Right hindlimb (tissue), 1 donor: ENCODE measurements at regions not wholly inside any gene's neighbourhood (a gene's known extent, or its start where the extent isn't known, plus 50 kb on each side); places are given as distances from the start of the nearest gene placed in this dataset.
"Not testable (repeated sequence)": the region's sequence is repeated elsewhere in the genome, so short reads cannot be mapped to it uniquely, and the experiment has no call there.

Source experiments
- DNase-seq: peaks from one replicate; pipeline ENCODE4 v3.0.0-alpha.2; 2018

DNA sequence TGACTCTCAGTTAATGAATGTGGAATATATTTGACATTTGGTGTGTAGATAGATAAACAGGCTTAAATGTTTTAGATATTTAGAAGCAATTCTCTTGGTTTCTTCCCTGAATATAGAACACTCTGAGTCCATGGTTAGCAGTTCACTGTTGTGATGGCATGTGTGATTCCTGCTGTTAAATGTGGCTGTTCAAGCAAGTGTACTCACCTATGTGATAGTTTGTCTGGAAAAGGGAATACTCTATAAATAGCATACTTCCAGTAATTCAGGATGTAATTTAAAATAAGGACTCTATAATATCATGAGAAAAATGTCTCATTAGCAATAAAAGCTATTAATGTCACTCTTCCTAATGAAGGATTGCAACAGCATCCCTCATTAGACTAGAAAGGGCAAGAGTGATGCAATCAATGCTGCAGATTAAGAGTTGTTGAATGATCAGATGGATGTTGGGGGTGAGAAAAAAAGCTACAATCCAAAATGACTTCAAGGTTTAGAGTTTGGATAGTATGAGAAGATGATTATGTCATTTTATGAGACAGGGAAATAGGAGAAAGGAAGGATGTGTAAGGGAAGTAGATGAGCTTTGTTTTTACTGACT, 201.8 kb upstream of the WDFY3 start:
- DNase-seq: no peak

- DNase-seq: no peak
Observed at GRCh38 chr4:85170241-85170640, 203.8 kb upstream of the WDFY3 start.

- no peak for DNase-seq
Observed at GRCh38 chr4:85175190-85175589, 208.7 kb upstream of the WDFY3 start.

DNA sequence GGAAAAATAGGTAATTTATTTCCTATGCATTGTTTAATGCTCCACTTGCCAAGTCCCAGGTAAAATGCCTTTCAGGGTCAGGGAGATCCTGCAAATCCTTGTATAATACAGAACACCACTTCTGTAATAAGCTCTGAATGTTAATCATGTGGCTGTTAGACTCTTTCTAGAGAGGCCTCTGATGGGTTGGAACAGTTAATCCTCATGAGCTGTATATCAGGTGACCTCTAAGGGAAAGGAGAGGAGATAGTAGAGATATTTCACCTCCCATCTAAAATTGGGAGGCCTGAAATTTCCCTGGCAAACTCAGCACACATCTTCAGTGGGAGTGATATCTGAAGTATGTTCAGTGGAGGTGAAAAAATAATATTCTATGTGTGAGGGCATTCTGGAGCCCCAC, 210.6 kb upstream of the WDFY3 start:
- no peak for DNase-seq

DNA sequence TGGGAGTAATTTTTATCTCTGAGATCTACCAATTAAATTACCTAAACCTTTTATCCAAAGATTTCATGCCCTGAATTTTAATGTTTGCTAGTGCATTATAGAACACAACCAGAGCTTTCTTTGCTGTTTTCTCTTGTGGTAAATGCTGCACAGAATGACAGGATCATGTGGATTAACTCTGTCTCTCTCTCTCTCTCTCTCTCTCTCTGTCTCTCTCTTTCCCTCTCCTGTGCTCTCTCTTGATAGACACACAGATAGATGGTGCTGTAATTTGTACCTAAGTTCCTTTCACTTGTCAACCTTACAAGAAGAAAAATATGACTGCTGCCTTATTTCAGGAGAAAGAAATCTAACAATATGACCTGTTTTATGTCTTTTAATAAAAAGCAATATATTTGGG, 211.2 kb upstream of the WDFY3 start:
- DNase-seq: no peak

DNA sequence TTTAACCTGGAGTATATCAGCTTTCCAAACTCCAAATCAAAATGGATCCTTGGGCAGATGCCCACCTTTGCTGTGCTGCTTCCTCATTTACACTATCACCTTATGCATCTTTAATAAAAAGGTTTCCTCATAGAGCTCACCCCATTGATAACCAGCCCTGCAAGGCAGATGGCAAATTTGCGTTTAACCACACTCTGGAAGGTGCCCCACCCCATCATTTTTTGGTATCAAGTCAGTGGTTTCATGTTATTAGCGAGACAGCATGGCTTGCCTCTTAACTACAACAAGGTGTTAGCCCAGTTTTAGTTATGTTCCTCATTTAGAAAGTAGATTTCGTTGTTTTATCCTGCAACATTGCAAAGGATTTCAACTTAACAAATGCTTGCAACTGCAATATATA, 214.0 kb upstream of the WDFY3 start:
- DNase-seq: no peak

DNA sequence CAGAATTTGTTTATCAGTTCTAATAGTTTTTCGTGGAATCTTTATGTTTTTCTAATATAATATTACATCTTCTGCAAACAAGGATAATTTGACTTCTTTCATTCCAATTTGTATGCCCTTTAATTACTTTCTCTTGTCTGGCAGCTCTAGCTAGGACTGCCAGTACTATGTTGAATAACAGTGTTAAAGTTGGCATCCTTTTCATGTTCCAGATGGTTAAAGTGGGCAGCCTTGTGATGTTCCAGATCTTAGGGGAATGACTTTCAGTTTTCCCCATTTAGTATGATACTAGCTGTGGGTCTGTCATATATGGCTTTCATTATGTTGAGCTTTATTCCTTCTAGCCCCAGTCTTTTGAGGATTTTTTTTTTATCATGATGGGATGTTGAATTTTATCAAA, 220.6 kb upstream of the WDFY3 start:
- no peak for DNase-seq

GRCh38 chr4:85196015-85196414, 229.5 kb upstream of the WDFY3 start:
- not testable (repeated sequence) for DNase-seq

GRCh38 chr4:85200106-85200505, 233.6 kb upstream of the WDFY3 start:
- DNase-seq: no peak

DNA sequence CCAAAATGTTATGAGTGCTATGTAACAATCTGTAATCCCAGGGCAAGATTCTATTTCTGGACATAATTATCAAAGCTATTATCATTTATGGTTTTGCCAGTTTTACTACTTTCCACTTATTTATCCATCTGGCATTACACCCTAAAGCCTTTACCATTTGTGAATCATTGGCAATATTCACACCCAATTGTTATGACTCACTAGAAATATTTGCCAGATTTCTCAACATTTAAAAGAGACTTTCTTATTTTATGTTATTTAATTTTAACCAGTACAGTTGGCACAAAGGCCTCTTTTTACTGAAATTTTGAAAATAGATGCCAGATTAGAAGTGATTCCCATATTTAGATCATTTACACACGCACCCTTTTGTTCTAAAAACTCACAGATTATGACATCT, 242.7 kb upstream of the WDFY3 start:
- no peak for DNase-seq

DNA sequence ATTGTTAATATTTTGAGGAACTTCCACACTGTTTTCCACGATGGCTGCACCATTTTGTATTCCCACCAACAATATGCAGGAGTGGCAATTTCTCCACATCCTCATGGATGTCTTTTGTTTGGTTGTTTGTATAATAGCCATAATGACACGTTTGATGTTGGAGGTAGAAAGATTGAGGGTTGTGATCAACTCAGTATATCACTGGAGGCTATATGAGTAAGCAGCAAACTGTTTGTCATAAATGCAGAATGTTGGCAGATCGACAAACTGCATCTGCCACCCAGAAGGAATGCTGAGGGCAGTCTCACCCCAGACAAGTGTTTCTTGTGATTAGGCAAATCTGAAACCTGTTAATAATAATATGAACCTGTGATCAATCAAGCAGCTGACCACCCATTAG, 243.9 kb upstream of the WDFY3 start:
- no peak for DNase-seq

DNA sequence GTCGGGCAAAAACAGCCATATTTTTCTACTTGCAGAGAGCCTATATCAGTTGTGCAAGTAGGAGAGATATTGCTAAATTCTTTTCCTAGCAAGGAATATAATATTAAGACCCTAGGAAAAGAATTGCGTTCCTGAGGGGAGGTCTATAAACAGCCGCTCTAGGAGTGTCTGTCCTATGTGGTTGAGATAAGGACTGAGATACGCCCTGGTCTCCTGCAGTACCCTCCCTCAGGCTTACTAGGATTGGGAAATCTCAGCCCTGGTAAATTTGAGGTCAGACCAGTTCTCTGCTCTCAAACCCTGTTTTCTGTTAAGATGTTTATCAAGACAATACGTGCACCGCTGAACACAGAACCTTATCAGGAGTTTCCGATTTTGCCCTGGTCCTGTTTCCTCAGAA, 250.1 kb upstream of the WDFY3 start:
- DNase-seq: not testable (repeated sequence)

- DNase-seq: no peak
Observed at GRCh38 chr4:85218756-85219155, 252.3 kb upstream of the WDFY3 start.

DNA sequence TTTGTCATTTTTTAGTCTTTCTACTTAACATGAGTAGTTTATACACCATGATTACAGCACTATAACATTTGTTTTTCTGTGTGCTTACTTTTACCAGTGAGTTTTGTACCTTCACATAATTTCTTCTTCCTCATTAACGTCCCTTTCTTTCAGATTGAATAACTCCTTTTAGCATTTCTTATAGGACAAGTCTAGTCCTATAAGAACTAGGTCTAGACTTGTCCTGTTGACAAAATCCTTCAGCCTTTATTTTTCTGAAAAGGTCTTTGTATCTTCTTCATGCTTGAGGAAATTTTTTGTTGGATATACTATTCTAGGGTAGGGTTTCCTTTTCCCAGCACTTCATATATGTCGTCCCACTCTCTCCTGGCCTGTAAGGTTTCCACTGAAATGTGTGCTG, 253.3 kb upstream of the ARHGAP24 start:
- DNase-seq: no peak

GRCh38 chr4:85222561-85222960, 252.4 kb upstream of the ARHGAP24 start:
- DNase-seq: no peak

- DNase-seq: no peak
Observed at GRCh38 chr4:85228264-85228663, 246.7 kb upstream of the ARHGAP24 start.

DNA sequence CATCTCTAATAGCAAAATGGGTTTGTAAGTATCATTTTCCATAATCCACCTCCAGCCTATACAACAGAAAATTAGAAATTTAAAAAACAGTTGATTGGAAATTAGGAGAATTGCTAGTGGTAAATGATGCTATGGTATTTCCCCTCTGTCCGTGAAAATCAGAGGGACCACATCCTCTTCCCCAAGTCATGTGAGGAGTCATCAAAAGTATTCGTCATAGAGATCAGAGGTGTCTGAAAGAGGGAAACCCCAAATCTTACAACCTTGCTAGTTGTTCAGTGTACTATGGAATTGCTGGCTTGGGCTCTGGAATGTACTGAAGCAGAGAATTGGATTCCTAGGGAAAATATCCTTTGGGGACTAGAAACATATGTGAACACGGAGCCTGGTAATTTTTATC, 241.4 kb upstream of the ARHGAP24 start:
- DNase-seq: no peak

DNA sequence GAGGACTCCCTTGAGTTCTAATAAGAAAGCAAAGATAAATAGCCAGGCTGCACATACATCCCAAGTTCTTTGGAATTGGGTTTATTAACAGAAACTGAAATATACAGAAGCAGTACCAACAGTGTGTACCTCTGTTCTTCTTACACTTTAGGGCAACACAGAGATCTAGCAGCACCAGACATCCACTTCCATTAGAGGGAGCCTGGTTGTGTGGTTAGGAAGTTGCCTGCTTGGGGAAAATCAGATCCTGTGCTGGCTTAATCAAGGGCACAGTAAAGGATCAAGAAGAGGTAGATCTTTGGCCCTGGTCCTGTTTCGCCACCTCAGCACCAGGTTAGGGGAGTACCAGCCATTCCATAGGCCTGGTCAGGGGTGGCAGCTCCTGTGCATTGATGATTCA, 231.1 kb upstream of the ARHGAP24 start:
- DNase-seq: no peak

GRCh38 chr4:85244638-85245037, 230.3 kb upstream of the ARHGAP24 start:
- DNase-seq: no peak

DNA sequence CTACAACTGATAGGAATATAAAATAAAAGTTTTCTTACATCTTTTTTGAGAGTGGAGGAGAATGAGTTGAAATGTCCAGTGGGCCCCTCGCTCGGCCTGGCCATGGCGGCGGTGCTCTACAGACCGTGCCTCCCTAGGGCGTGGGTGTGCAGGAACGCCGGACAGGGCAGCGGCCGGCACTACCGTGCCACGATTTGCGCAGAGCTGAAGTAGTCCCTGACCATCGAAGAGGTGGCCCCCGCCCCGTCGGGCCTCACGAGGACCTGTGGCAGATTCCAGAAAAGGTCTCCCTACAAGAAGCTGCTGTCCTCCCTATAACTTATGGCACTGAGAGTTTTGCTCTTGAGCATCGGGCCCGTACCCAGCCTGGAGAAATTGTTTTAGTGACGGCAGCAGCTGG, 228.9 kb upstream of the ARHGAP24 start:
- no peak for DNase-seq

GRCh38 chr4:85250852-85251251, 224.1 kb upstream of the ARHGAP24 start:
- no peak for DNase-seq

DNA sequence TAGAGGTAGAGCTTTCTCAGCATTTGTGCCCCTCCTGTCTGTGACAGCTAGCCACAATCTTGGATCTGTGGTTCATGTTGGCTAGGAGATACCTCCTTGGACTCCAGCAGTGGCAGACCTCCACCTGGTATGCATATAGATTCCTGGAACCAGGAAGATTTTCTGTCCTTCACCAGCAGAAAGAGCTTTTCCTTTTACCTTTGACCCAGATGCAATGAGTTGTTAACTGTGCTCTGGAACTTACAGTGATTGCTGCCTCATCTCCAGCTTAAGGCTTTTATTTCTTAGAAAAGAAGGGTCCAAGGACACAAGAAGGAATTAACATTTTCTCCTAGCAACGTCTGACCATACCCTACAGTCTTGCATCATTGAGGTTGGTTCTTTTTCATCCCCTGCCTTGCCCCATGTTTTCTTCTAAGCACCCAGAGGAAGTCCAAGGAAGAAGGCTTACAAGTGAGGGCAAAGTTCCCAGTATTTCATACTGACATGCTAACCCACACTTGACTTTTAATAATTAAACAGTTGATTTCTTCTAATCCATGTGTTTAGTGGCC, 217.1 kb upstream of the ARHGAP24 start:
- no peak for DNase-seq

- no peak for DNase-seq
Observed at GRCh38 chr4:85260064-85260463, 214.9 kb upstream of the ARHGAP24 start.

- no peak for DNase-seq
Observed at GRCh38 chr4:85265234-85265633, 209.7 kb upstream of the ARHGAP24 start.

- no peak for DNase-seq
Observed at GRCh38 chr4:85268188-85268587, 206.8 kb upstream of the ARHGAP24 start.
